ENCODE measurements at regions not wholly inside any gene's neighbourhood (a gene's known extent, or its start where the extent isn't known, plus 50 kb on each side); places are given as distances from the start of the nearest gene placed in this dataset.

DNA sequence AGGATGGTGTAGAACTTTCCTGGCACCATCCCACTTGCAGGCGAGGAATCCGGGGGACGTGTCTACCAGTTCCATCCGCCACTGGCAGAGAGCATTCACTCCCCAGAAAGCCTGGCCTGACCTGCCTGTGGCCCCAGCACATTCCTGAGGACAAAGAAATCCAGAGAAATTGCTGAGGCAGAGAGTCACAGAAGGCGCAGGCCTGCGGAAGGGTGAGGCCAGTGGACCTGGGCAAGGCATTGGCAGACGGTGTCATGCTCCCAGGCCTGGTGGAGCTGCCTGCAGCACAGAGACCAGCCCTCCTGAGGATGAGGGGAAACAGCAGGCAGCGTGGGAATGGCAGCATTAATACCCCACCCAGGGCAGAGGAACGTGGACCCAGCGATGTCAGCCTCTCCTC lies 81.2 kb upstream of the F3 start:
- no peak overlapping the region for H3K4me3 ChIP-seq (ENCODE audit: low read length)
- no peaks in the 10 kb centered on the region for H3K36me3 ChIP-seq (ENCODE audit: insufficient read depth, low read length)
- H3K27me3 ChIP-seq (ENCODE audit: control insufficient read depth, insufficient read depth, low read length): no peaks in the 10 kb centered on the region
- no peak overlapping the region for H3K4me2 ChIP-seq (ENCODE audit: low read length)
- H3K9ac ChIP-seq (ENCODE audit: low read depth, low read length): no peak overlapping the region
- peaks cover 4% of the 10 kb centered on the region for H3K9me3 ChIP-seq (replicated peaks; ENCODE audit: low read length)
- H3K4me1 ChIP-seq (ENCODE audit: control insufficient read depth, insufficient read depth, low read length): peaks cover 12% of the 10 kb centered on the region

GRCh38 chr1:94621802-94622201 lies 80.2 kb upstream of the F3 start:
- H3K36me3 ChIP-seq (ENCODE audit: insufficient read depth, low read length): no peaks in the 10 kb centered on the region
- peaks cover 22% of the 10 kb centered on the region for H3K4me1 ChIP-seq (ENCODE audit: control insufficient read depth, insufficient read depth, low read length)
- no peak overlapping the region for H3K4me2 ChIP-seq (ENCODE audit: low read length)
- H3K27me3 ChIP-seq (ENCODE audit: control insufficient read depth, insufficient read depth, low read length): no peaks in the 10 kb centered on the region
- H3K9ac ChIP-seq (ENCODE audit: low read depth, low read length): no peak overlapping the region
- H3K9me3 ChIP-seq (replicated peaks; ENCODE audit: low read length): peaks cover 4% of the 10 kb centered on the region
- no peak overlapping the region for H3K4me3 ChIP-seq (ENCODE audit: low read length)

GRCh38 chr1:94621395-94621794 lies 79.8 kb upstream of the F3 start:
- H3K27me3 ChIP-seq (ENCODE audit: control insufficient read depth, insufficient read depth, low read length): no peaks in the 10 kb centered on the region
- H3K36me3 ChIP-seq (ENCODE audit: insufficient read depth, low read length): no peaks in the 10 kb centered on the region
- peaks cover 4% of the 10 kb centered on the region for H3K9me3 ChIP-seq (replicated peaks; ENCODE audit: low read length)
- peaks cover 25% of the 10 kb centered on the region for H3K4me1 ChIP-seq (ENCODE audit: control insufficient read depth, insufficient read depth, low read length)
- no peak overlapping the region for H3K4me3 ChIP-seq (ENCODE audit: low read length)
- H3K9ac ChIP-seq (ENCODE audit: low read depth, low read length): no peak overlapping the region
- no peak overlapping the region for H3K4me2 ChIP-seq (ENCODE audit: low read length)

GRCh38 chr1:94620345-94621031 lies 78.9 kb upstream of the F3 start:
- H3K36me3 ChIP-seq (ENCODE audit: insufficient read depth, low read length): no peaks in the 10 kb centered on the region
- no peak overlapping the region for H3K9ac ChIP-seq (ENCODE audit: low read depth, low read length)
- no peak overlapping the region for H3K4me3 ChIP-seq (ENCODE audit: low read length)
- H3K4me2 ChIP-seq (ENCODE audit: low read length): no peak overlapping the region
- H3K4me1 ChIP-seq (ENCODE audit: control insufficient read depth, insufficient read depth, low read length): peaks cover 25% of the 10 kb centered on the region
- peaks cover 4% of the 10 kb centered on the region for H3K9me3 ChIP-seq (replicated peaks; ENCODE audit: low read length)
- H3K27me3 ChIP-seq (ENCODE audit: control insufficient read depth, insufficient read depth, low read length): no peaks in the 10 kb centered on the region

- no peak overlapping the region for H3K4me2 ChIP-seq (ENCODE audit: low read length)
- H3K9me3 ChIP-seq (replicated peaks; ENCODE audit: low read length): peaks cover 4% of the 10 kb centered on the region
- H3K4me3 ChIP-seq (ENCODE audit: low read length): no peak overlapping the region
- peaks cover 25% of the 10 kb centered on the region for H3K4me1 ChIP-seq (ENCODE audit: control insufficient read depth, insufficient read depth, low read length)
- H3K36me3 ChIP-seq (ENCODE audit: insufficient read depth, low read length): no peaks in the 10 kb centered on the region
- no peaks in the 10 kb centered on the region for H3K27me3 ChIP-seq (ENCODE audit: control insufficient read depth, insufficient read depth, low read length)
- no peak overlapping the region for H3K9ac ChIP-seq (ENCODE audit: low read depth, low read length)
Measured at GRCh38 chr1:94619731-94620130, 78.2 kb upstream of the F3 start.

GRCh38 chr1:94617957-94618739 lies 76.6 kb upstream of the F3 start:
- Histone ChIP-seq H3K4me1 (ENCODE audit: control insufficient read depth, insufficient read depth, low read length) (peaks cover 23% of the 10 kb centered on the region), H3K36me3 (ENCODE audit: insufficient read depth, low read length) (no peaks in the 10 kb centered on the region), H3K9ac (ENCODE audit: low read depth, low read length) (no peak overlapping the region), H3K4me2 (ENCODE audit: low read length) (no peak overlapping the region), H3K27me3 (ENCODE audit: control insufficient read depth, insufficient read depth, low read length) (no peaks in the 10 kb centered on the region), H3K4me3 (ENCODE audit: low read length) (no peak overlapping the region), H3K9me3 (replicated peaks; ENCODE audit: low read length) (peaks cover 4% of the 10 kb centered on the region)

GRCh38 chr1:94617134-94617805 lies 75.7 kb upstream of the F3 start:
- H3K36me3 ChIP-seq (ENCODE audit: insufficient read depth, low read length): no peaks in the 10 kb centered on the region
- no peak overlapping the region for H3K9ac ChIP-seq (ENCODE audit: low read depth, low read length)
- H3K4me2 ChIP-seq (ENCODE audit: low read length): peak overlapping the region; percentile 18
- peaks cover 4% of the 10 kb centered on the region for H3K9me3 ChIP-seq (replicated peaks; ENCODE audit: low read length)
- peaks cover 17% of the 10 kb centered on the region for H3K4me1 ChIP-seq (ENCODE audit: control insufficient read depth, insufficient read depth, low read length)
- no peaks in the 10 kb centered on the region for H3K27me3 ChIP-seq (ENCODE audit: control insufficient read depth, insufficient read depth, low read length)
- H3K4me3 ChIP-seq (ENCODE audit: low read length): no peak overlapping the region

DNA sequence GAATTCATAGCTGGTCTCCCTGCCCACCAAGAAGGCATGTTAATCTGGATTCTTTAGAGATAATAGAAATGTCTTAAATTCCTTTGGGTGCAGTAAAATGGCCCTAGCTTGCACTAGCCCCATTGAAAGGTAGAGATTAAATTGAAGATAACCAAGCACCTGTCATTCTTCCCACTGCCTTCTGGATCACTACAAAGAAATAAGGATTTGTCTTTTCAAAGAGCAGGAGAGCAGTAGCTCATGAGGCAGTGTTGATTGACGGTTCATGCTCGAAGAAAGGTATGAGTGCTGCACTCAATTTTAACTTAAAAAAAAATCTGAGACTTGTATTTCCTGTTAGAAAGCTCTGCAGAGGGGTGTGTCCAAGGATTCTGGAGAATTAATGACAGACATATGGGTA lies 74.9 kb upstream of the F3 start:
- Histone ChIP-seq H3K4me2 (ENCODE audit: low read length) (no peak overlapping the region), H3K9me3 (replicated peaks; ENCODE audit: low read length) (peaks cover 4% of the 10 kb centered on the region), H3K4me1 (ENCODE audit: control insufficient read depth, insufficient read depth, low read length) (peaks cover 17% of the 10 kb centered on the region), H3K36me3 (ENCODE audit: insufficient read depth, low read length) (no peaks in the 10 kb centered on the region), H3K27me3 (ENCODE audit: control insufficient read depth, insufficient read depth, low read length) (no peaks in the 10 kb centered on the region), H3K9ac (ENCODE audit: low read depth, low read length) (no peak overlapping the region), H3K4me3 (ENCODE audit: low read length) (no peak overlapping the region)

- Histone ChIP-seq H3K9me3 (replicated peaks; ENCODE audit: low read length) (peaks cover 4% of the 10 kb centered on the region), H3K27me3 (ENCODE audit: control insufficient read depth, insufficient read depth, low read length) (no peaks in the 10 kb centered on the region)
Measured at GRCh38 chr1:94614996-94615395, 73.4 kb upstream of the F3 start.

DNA sequence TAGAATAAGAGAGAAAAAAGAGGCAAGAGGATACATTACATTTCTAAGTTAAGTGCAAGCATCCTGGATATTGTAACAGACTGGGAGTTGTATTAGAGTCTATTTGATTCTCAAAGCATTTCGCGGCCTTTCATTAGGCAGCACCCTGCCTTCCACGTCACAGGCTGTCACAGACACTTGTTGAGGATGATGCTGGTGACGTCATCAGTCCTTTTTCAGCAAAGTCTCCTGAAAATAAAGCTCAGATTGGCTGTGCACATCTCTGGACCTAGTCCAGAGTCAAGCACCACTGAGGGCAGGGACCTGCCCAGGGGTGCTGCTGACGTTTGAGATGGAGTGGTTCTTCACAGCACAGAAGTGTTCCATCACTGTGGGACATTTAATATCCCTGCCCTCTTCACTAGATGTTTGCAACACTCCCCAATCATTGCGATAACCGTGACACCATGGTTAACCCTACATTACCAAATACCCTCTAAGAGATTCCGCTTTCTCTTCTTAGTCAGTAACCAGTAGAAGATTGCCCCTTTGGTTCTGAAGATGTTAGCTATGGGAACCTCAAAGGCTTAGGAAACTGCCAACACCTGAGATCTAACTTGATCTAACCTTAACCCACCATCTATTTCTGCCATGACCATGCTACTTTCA lies 72.7 kb upstream of the F3 start:
- Histone ChIP-seq H3K9ac (ENCODE audit: low read depth, low read length) (no peak overlapping the region), H3K4me2 (ENCODE audit: low read length) (no peak overlapping the region), H3K9me3 (replicated peaks; ENCODE audit: low read length) (peaks cover 4% of the 10 kb centered on the region), H3K4me3 (ENCODE audit: low read length) (no peak overlapping the region), H3K27me3 (ENCODE audit: control insufficient read depth, insufficient read depth, low read length) (no peaks in the 10 kb centered on the region), H3K4me1 (ENCODE audit: control insufficient read depth, insufficient read depth, low read length) (peaks cover 17% of the 10 kb centered on the region), H3K36me3 (ENCODE audit: insufficient read depth, low read length) (no peaks in the 10 kb centered on the region)

More at GRCh38 chr1:94614996-94615395, 73.4 kb upstream of the F3 start:
- no peak overlapping the region for H3K9ac ChIP-seq (ENCODE audit: low read depth, low read length)
- H3K4me1 ChIP-seq (ENCODE audit: control insufficient read depth, insufficient read depth, low read length): peaks cover 17% of the 10 kb centered on the region
- H3K4me2 ChIP-seq (ENCODE audit: low read length): no peak overlapping the region
- no peak overlapping the region for H3K4me3 ChIP-seq (ENCODE audit: low read length)
- no peaks in the 10 kb centered on the region for H3K36me3 ChIP-seq (ENCODE audit: insufficient read depth, low read length)

DNA sequence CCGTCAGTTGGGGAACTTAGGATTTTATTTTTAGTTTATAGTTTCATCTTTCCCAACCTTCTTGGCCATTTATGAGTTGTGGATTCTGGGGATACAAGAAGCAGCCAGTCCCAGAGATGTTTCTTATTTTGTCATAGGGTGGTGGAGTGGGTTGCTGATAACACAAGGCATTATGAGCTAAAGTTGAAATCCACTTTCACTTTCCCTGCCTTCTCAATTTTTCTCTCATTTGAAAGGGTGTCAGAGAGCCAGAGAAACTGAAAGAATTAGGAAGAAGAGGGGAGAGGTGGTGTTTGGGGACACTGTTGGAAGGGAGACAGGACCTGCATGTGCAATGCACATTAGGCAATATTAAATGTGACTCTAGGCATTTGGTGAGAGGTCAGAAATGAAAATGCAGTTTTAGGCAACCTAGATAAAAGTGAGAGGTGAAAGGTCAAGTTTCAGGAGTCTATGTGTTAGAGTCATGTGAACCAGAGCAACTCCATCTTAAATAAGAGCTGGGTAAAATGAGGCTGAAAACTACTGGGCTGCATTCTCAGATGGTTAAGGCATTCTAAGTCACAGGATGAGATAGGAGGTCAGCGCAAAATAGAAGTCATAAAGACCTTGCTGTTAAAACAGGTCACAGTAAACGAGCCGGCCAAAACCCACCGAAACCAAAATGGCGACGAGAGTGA lies 71.1 kb upstream of the F3 start:
- H3K9me3 ChIP-seq (replicated peaks; ENCODE audit: low read length): no peaks in the 10 kb centered on the region
- H3K36me3 ChIP-seq (ENCODE audit: insufficient read depth, low read length): no peaks in the 10 kb centered on the region
- H3K27me3 ChIP-seq (ENCODE audit: control insufficient read depth, insufficient read depth, low read length): no peaks in the 10 kb centered on the region
- H3K4me1 ChIP-seq (ENCODE audit: control insufficient read depth, insufficient read depth, low read length): peaks cover 12% of the 10 kb centered on the region
- H3K4me3 ChIP-seq (ENCODE audit: low read length): no peak overlapping the region
- H3K9ac ChIP-seq (ENCODE audit: low read depth, low read length): no peak overlapping the region
- H3K4me2 ChIP-seq (ENCODE audit: low read length): no peak overlapping the region
